Neural cell (in vitro differentiated cells): ENCODE measurements at regions not wholly inside any gene's neighbourhood (a gene's known extent, or its start where the extent isn't known, plus 50 kb on each side); places are given as distances from the start of the nearest gene placed in this dataset.

Source experiments
- H2AFZ ChIP-seq: fragments of 200-600, 300-800 bp; sonication (generic), shearing (Covaris generic); 2 replicates; pipeline ENCODE4 v1.6.0; 2014; ENCODE audit warnings: low read depth, mild to moderate bottlenecking, antibody characterized with exemption, low read length, moderate library complexity
- H3F3A ChIP-seq: fragments of 200-600 bp; shearing (Covaris generic); 2 replicates; pipeline ENCODE4 v1.6.1; 2016; ENCODE audit warnings: mild to moderate bottlenecking, moderate library complexity, mixed read lengths, antibody characterized with exemption, low read length; ENCODE audit not compliant: insufficient read depth, poor library complexity, severe bottlenecking
- H3K27ac ChIP-seq: fragments of 200-600, 300-800 bp; sonication (generic), shearing (Covaris generic); 2 replicates; pipeline ENCODE4 v1.5.1; 2014; ENCODE audit warnings: mild to moderate bottlenecking, low read length, moderate library complexity
- H3K27me3 ChIP-seq: fragments of 300-800, 200-600 bp; sonication (generic), shearing (Covaris generic); 2 replicates; pipeline ENCODE4 v1.6.0; 2014; ENCODE audit warnings: mild to moderate bottlenecking, low read depth, low read length, moderate library complexity; ENCODE audit not compliant: insufficient read depth
- H3K36me3 ChIP-seq: fragments of 300-800, 200-600 bp; sonication (generic), shearing (Covaris generic); 2 replicates; pipeline ENCODE4 v1.5.1; 2014; ENCODE audit warnings: mild to moderate bottlenecking, antibody characterized with exemption, low read length, moderate library complexity; ENCODE audit not compliant: insufficient read depth
- H3K4me2 ChIP-seq: fragments of 300-800, 200-600 bp; sonication (generic), shearing (Covaris generic); 2 replicates; pipeline ENCODE4 v1.6.0; 2014; ENCODE audit warnings: mild to moderate bottlenecking, low read length
- H3K4me3 ChIP-seq: fragments of 300-800, 200-600 bp; sonication (generic), shearing (Covaris generic); 2 replicates; pipeline ENCODE4 v1.5.1; 2014; ENCODE audit warnings: mild to moderate bottlenecking, low read length, moderate library complexity
- H3K79me2 ChIP-seq: fragments of 200-600 bp; shearing (Covaris generic); replicated peaks from 2 replicates; pipeline ENCODE4 v1.6.0; 2014; ENCODE audit warnings: mild to moderate bottlenecking, low read length, moderate library complexity; ENCODE audit not compliant: insufficient read depth
- H3K9ac ChIP-seq: fragments of 300-800, 200-600 bp; sonication (generic), shearing (Covaris generic); 2 replicates; pipeline ENCODE4 v1.6.1; 2016; ENCODE audit warnings: mild to moderate bottlenecking, low read length, mixed read lengths
- H3K9me2 ChIP-seq: fragments of 200-600 bp; shearing (Covaris generic); 2 replicates; pipeline ENCODE4 v1.6.1; 2016; ENCODE audit warnings: mild to moderate bottlenecking, low read length, mixed read lengths; ENCODE audit not compliant: insufficient read depth
- H3K9me3 ChIP-seq: fragments of 200-600, 300-800 bp; sonication (generic), shearing (Covaris generic); 2 replicates; pipeline ENCODE4 v1.6.1; 2016; ENCODE audit warnings: mild to moderate bottlenecking, mixed run types, low read length, moderate library complexity, mixed read lengths
- H4K20me1 ChIP-seq: fragments of 200-600 bp; shearing (Covaris generic); 2 replicates; pipeline ENCODE4 v1.6.1; 2016; ENCODE audit warnings: mild to moderate bottlenecking, mixed run types; ENCODE audit not compliant: insufficient read depth
- CTCF ChIP-seq: fragments of 450-650 bp; IDR thresholded peaks from 2 replicates; pipeline ENCODE4 v1.5.1; 2014; ENCODE audit warnings: antibody characterized with exemption, mild to moderate bottlenecking, moderate library complexity; ENCODE audit not compliant: poor library complexity, severe bottlenecking
- EP300 ChIP-seq: fragments of 450-650 bp; conservative IDR thresholded peaks from 2 replicates; pipeline ENCODE4 v1.6.1; 2014; ENCODE audit warnings: antibody characterized with exemption, mild to moderate bottlenecking, moderate library complexity; ENCODE audit not compliant: poor library complexity, severe bottlenecking
- EZH2 ChIP-seq: fragments of 200-600, 300-800 bp; shearing (Covaris generic), sonication (generic); IDR thresholded peaks from 2 replicates; pipeline ENCODE4 v1.6.1; 2014; ENCODE audit warnings: antibody characterized with exemption, low read length, borderline replicate concordance, mild to moderate bottlenecking; ENCODE audit not compliant: insufficient read depth, poor library complexity, severe bottlenecking
- MXI1 ChIP-seq: fragments of 450-650 bp; conservative IDR thresholded peaks from 2 replicates; pipeline ENCODE4 v1.6.1; 2014; ENCODE audit warnings: antibody characterized with exemption, mild to moderate bottlenecking; ENCODE audit not compliant: poor library complexity, severe bottlenecking
- POLR2AphosphoS5 ChIP-seq: IDR thresholded peaks from 2 replicates; pipeline ENCODE4 v1.6.1; 2012
- RAD21 ChIP-seq: fragments of 450-650 bp; conservative IDR thresholded peaks from 2 replicates; pipeline ENCODE4 v1.6.1; 2014; ENCODE audit warnings: antibody characterized with exemption, mild to moderate bottlenecking, moderate library complexity
- SMC3 ChIP-seq: fragments of 450-650 bp; conservative IDR thresholded peaks from 2 replicates; pipeline ENCODE4 v1.6.1; 2014; ENCODE audit warnings: antibody characterized with exemption, mild to moderate bottlenecking, moderate library complexity; ENCODE audit not compliant: poor library complexity
- TAF1 ChIP-seq: IDR thresholded peaks from 2 replicates; pipeline ENCODE4 v1.6.1; 2012; ENCODE audit warnings: low read depth
- TF ChIP-seq, protein P1 (sequence below): IDR thresholded peaks from 2 replicates; pipeline ENCODE4 v1.6.1; 2012; ENCODE audit warnings: borderline replicate concordance

GRCh38 chr1:94324178-94324544 lies 86.8 kb upstream of the ARHGAP29 start:
- H3F3A ChIP-seq, result no peaks in the 10 kb centered on the region
- H3K27ac ChIP-seq, result no peak overlapping the region
- no peaks in the 10 kb centered on the region for H3K79me2 ChIP-seq
- H3K4me2 ChIP-seq, result no peak overlapping the region
- no peaks in the 10 kb centered on the region for H4K20me1 ChIP-seq
- no peak overlapping the region for H2AFZ ChIP-seq
- H3K36me3 ChIP-seq, result no peaks in the 10 kb centered on the region
- H3K9me3 ChIP-seq, result no peaks in the 10 kb centered on the region
- H3K9ac ChIP-seq, result no peak overlapping the region
- H3K4me3 ChIP-seq, result no peak overlapping the region
- TF ChIP-seq SMC3 (no peak), POLR2AphosphoS5 (no peak), RAD21 (no peak), CTCF (no peak), MXI1 (no peak), EP300 (no peak), TAF1 (no peak), EZH2 (no peak)
- TF ChIP-seq, protein P1, sequence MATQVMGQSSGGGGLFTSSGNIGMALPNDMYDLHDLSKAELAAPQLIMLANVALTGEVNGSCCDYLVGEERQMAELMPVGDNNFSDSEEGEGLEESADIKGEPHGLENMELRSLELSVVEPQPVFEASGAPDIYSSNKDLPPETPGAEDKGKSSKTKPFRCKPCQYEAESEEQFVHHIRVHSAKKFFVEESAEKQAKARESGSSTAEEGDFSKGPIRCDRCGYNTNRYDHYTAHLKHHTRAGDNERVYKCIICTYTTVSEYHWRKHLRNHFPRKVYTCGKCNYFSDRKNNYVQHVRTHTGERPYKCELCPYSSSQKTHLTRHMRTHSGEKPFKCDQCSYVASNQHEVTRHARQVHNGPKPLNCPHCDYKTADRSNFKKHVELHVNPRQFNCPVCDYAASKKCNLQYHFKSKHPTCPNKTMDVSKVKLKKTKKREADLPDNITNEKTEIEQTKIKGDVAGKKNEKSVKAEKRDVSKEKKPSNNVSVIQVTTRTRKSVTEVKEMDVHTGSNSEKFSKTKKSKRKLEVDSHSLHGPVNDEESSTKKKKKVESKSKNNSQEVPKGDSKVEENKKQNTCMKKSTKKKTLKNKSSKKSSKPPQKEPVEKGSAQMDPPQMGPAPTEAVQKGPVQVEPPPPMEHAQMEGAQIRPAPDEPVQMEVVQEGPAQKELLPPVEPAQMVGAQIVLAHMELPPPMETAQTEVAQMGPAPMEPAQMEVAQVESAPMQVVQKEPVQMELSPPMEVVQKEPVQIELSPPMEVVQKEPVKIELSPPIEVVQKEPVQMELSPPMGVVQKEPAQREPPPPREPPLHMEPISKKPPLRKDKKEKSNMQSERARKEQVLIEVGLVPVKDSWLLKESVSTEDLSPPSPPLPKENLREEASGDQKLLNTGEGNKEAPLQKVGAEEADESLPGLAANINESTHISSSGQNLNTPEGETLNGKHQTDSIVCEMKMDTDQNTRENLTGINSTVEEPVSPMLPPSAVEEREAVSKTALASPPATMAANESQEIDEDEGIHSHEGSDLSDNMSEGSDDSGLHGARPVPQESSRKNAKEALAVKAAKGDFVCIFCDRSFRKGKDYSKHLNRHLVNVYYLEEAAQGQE, result no peak
- no peaks in the 10 kb centered on the region for H3K9me2 ChIP-seq
- no peaks in the 10 kb centered on the region for H3K27me3 ChIP-seq

GRCh38 chr1:94323311-94324177 lies 86.2 kb upstream of the ARHGAP29 start:
- Histone ChIP-seq H3K36me3 (no peaks in the 10 kb centered on the region), H4K20me1 (no peaks in the 10 kb centered on the region), H3K9ac (no peak overlapping the region), H3K9me2 (no peaks in the 10 kb centered on the region), H3K4me3 (no peak overlapping the region), H3F3A (no peaks in the 10 kb centered on the region), H3K9me3 (no peaks in the 10 kb centered on the region), H3K79me2 (no peaks in the 10 kb centered on the region), H3K27ac (no peak overlapping the region), H3K27me3 (no peaks in the 10 kb centered on the region), H2AFZ (no peak overlapping the region), H3K4me2 (no peak overlapping the region)
- TF ChIP-seq RAD21 (no peak), EZH2 (no peak), TAF1 (no peak), SMC3 (no peak), MXI1 (no peak), CTCF (no peak), EP300 (no peak), POLR2AphosphoS5 (no peak)
- TF ChIP-seq, protein P1, result no peak
